Nephron progenitor cell (in vitro differentiated cells): ENCODE measurements at regions not wholly inside any gene's neighbourhood (a gene's known extent, or its start where the extent isn't known, plus 50 kb on each side); places are given as distances from the start of the nearest gene placed in this dataset.

Source experiments
- DNase-seq: peaks from one replicate; pipeline ENCODE4 v3.0.0; 2021
- H3K27ac Mint-ChIP-seq: 2 replicates; pipeline ENCODE4 v1.8.0; 2021; ENCODE audit warnings: mild to moderate bottlenecking, moderate library complexity, mixed read lengths
- H3K27me3 Mint-ChIP-seq: 2 replicates; pipeline ENCODE4 v1.8.0; 2021; ENCODE audit warnings: mild to moderate bottlenecking, low read depth, mixed read lengths; ENCODE audit not compliant: poor library complexity
- H3K36me3 Mint-ChIP-seq: 2 replicates; pipeline ENCODE4 v1.8.0; 2021; ENCODE audit warnings: low read depth, mixed read lengths
- H3K4me1 Mint-ChIP-seq: 2 replicates; pipeline ENCODE4 v1.8.0; 2021; ENCODE audit warnings: mixed read lengths
- H3K4me3 Mint-ChIP-seq: 2 replicates; pipeline ENCODE4 v1.8.0; 2021; ENCODE audit warnings: mild to moderate bottlenecking, moderate library complexity, mixed read lengths
- H3K9me3 Mint-ChIP-seq: 2 replicates; pipeline ENCODE4 v1.8.0; 2021; ENCODE audit warnings: mild to moderate bottlenecking, moderate library complexity, mixed read lengths
- CTCF ChIP-seq: fragments of 200-600 bp; sonication (generic); IDR thresholded peaks from 2 replicates; pipeline ENCODE4 v1.5.0; 2021; ENCODE audit warnings: antibody characterized with exemption

GRCh38 chr6:168158213-168158979, 79.4 kb upstream of the FRMD1 start:
- TF ChIP-seq CTCF: no peak
- DNase-seq: no peak

GRCh38 chr6:168157272-168158212, 78.5 kb upstream of the FRMD1 start:
- no peaks in the 10 kb centered on the region for H3K9me3 Mint-ChIP-seq
- peaks cover 74% of the 10 kb centered on the region for H3K4me1 Mint-ChIP-seq
- H3K36me3 Mint-ChIP-seq: no peaks in the 10 kb centered on the region
- peak; percentile 38 for DNase-seq
- H3K4me3 Mint-ChIP-seq: peak overlapping the region; percentile 70
- peaks cover 19% of the 10 kb centered on the region for H3K27me3 Mint-ChIP-seq
- TF ChIP-seq CTCF: no peak
- no peak overlapping the region for H3K27ac Mint-ChIP-seq

More at GRCh38 chr6:168158213-168158979, 79.4 kb upstream of the FRMD1 start:
- Mint-ChIP-seq H3K4me1 (peaks cover 74% of the 10 kb centered on the region), H3K9me3 (no peaks in the 10 kb centered on the region), H3K27ac (no peak overlapping the region), H3K4me3 (no peak overlapping the region), H3K27me3 (peaks cover 23% of the 10 kb centered on the region), H3K36me3 (no peaks in the 10 kb centered on the region)

DNA sequence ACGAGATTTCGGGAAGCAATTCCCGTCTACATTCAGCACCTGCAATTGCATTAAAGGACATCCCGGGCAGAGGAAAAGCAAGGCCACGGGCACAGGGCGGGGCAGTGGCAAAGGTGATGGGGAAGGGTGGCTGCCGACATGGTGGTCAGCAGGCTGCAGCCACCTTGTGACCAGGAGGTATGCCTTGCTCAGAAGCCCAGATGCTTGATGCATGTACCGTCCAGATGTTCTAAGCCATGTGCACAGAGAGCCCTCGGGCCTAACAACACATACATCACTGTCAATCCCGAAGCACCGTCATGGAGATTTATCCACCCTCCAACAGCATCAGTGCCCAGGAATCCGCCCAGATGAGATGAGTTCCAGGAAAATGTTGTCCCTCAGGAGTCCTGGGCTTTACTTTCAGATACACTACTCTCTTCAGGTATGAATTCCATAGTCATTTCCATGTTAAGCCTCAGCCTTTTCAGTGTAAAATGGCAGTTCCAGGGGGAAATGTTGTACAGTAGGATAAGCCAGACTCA, 77.8 kb upstream of the FRMD1 start:
- DNase-seq: no peak
- peaks cover 23% of the 10 kb centered on the region for H3K27me3 Mint-ChIP-seq
- no peaks in the 10 kb centered on the region for H3K36me3 Mint-ChIP-seq
- no peak overlapping the region for H3K4me3 Mint-ChIP-seq
- TF ChIP-seq CTCF: no peak
- H3K4me1 Mint-ChIP-seq: peaks cover 78% of the 10 kb centered on the region
- no peak overlapping the region for H3K27ac Mint-ChIP-seq
- no peaks in the 10 kb centered on the region for H3K9me3 Mint-ChIP-seq

DNA sequence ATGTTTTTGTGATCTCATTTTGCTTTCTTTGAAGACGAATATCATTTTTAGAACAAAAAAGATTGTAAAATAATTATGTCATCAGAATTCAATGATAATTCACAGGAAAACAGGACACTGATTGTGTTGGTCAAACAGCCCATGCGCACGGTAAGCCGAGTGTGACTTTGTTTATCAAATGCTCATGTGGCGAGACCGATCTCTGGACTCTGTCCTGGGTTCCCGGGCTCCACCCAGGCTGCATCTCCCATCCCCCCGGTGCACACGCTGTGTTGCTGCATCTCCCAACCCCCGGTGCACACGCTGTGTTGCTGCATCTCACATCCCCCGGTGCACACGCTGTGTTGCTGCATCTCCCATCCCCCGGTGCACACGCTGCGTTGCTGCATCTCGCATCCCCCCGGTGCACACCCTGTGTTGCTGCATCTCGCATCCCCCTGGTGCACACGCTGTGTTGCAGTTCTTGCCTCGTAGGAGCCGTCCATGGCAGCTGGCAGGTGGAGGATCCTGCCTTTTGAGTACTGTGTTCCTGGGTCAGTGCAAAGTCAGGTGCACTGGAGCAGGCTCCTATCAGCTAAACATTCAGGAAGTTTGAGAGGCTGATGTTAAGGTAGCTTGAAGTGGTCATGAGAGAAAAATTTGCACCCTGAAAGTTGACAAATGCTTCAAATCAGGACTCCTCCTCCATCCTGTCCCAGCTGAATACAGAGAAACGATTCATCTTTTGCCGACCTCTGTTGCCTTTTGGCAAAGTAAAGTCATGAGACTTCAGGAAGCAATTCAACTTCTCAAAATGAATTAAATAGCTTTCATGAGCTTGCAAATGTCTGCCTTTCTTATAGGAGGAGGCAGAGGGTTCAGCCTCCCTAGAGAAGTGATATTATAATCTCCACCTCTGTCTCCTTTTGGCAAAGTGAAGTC, 77.1 kb upstream of the FRMD1 start:
- Mint-ChIP-seq H3K4me1 (peaks cover 82% of the 10 kb centered on the region), H3K27ac (peak overlapping the region; percentile 91)

More for the DNA sequence above, 77.1 kb upstream of the FRMD1 start:
- H3K27me3 Mint-ChIP-seq: peaks cover 23% of the 10 kb centered on the region
- no peaks in the 10 kb centered on the region for H3K36me3 Mint-ChIP-seq
- H3K9me3 Mint-ChIP-seq: no peaks in the 10 kb centered on the region
- TF ChIP-seq CTCF: no peak
- DNase-seq: no peak
- peak overlapping the region; percentile 23 for H3K4me3 Mint-ChIP-seq
